Activated T-cell treated with anti-CD3 and anti-CD28 coated beads for 1 hour (primary cell): ENCODE measurements at regions not wholly inside any gene's neighbourhood (a gene's known extent, or its start where the extent isn't known, plus 50 kb on each side); places are given as distances from the start of the nearest gene placed in this dataset.

Experiments used
- DNase-seq: peaks from one replicate; pipeline ENCODE4 v3.0.0-alpha.2; 2020; ENCODE audit warnings: low read depth

GRCh38 chr22:48276994-48277867, 1514.8 kb downstream of the TBC1D22A start:
- DNase-seq = no peak

DNA sequence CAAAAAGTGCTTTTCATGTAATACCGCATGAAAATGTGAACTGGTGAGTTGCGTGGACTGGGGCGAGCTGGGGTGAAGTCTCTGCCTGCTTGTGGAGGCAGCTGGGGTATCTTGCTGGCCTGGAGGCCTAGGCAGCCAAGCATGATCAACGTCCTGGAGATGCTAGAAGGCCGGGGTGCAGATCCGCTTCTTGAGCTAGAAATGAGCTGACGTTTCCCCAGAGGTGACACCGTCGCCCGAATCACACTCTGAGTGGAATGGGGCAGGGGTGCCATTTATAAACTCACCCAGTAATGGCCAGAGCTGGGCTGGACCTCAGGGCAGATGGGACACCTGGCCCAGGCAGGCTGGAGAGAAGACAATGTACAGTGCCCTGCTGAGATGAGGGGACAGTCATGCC, 1513.0 kb downstream of the TBC1D22A start:
- DNase-seq = no peak

DNA sequence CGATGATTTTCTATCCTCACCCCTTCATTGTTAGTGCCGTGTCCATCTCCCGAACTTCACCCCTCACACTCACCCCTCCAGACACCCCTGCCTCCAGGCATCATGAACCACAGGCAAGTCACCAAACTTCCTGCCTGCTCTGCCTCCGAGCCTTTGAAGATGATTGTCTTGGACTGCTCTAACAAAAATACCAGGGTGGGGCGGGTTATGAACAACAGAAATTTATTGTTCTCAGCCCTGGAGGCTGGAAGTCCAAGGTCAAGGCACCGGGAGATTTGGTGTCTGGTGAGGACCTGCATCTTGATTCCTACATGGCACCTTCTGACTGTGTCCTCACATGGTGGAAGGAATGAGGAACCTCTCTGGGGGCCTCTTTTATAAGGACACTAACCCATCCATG, 1508.3 kb downstream of the TBC1D22A start:
- no peak for DNase-seq

DNA sequence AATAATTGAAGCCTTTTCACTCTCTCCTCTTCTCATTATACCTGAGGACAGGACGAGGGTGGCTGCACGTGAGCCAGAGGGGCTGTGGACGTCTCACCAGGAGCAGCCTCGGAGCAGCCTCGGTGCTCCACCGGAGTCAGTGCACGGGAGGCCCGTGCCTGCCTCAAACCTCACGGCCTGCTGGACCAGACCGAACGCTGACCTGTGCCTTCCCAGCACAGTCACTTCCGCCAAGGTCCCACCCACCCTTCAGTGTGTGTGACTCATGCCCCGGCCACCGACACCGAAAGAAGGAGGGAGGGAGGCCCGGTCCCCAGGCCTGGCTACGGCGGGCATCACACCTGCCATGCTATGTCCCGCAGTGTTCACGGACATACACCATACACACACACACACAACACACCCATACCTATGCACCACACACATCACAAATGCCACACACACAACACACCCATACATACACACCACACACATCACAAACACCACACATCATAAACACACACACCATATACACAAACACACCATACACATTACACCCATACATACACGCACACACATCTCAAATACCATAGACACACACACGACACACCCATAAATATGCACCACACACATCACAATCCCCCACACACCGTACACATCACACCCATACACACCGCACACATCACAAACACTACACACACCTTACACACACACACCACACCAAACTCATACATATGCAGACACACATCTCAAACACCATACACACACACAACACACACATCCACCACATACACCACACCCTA, 1506.5 kb downstream of the TBC1D22A start:
- DNase-seq = no peak

- no peak for DNase-seq
Observed at GRCh38 chr22:48268293-48268692, 1505.8 kb downstream of the TBC1D22A start.

DNA sequence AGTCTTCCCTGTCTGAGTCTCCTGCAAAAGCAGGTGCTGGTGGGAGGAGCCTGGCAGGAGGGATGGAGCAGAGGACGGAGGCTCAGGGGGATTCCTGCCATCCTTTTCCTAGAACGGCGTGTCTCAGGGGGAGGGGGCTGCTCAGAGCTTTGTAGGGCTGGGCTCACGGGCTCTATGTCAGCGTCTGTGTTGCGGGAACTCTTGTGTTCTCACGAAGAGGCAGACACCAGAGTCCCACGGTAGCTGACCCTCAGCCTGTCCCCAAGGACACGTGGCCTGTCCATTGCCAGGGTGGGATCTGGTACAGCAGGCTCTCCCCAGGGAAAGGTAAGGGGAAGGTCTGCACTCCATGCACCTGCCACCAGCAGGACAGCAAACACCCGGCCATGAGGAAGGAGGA, 1505.2 kb downstream of the TBC1D22A start:
- DNase-seq = no peak

DNA sequence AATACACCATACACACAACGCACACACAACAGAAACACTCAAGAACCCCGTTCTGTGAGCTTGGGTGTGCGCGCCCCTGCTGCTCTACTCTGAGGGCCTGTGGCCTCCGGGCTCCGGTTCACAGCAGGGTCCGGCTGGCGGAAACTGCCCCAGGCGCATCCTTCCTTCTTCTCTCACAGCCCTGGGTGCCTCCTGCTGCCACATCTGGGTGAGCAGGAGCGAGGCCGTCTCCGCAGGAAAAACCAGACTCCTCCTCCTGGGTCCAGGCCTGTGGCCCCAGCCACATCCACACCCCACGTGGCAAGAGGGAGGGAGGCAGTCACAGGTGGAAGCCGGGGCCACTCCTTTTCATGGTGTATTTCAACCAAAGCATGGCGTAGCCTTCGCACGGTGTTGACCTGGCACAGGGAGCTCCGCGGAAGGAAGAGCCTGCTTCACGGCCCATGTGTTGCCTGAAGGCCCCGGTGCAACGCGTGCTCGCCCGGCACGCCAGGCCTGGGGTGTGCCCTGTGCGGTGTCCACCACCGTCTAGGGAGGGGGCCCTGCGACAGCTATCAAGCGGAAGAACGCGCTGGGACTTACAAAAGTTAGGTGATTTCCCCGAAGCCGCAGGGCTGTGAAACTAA, 1502.7 kb downstream of the TBC1D22A start:
- DNase-seq = no peak

- no peak for DNase-seq
Observed at GRCh38 chr22:48264586-48264985, 1502.1 kb downstream of the TBC1D22A start.

GRCh38 chr22:48263791-48264351, 1501.4 kb downstream of the TBC1D22A start:
- DNase-seq = no peak

GRCh38 chr22:48263431-48263765, 1500.9 kb downstream of the TBC1D22A start:
- DNase-seq = no peak

GRCh38 chr22:48262596-48263430, 1500.4 kb downstream of the TBC1D22A start:
- no peak for DNase-seq

DNA sequence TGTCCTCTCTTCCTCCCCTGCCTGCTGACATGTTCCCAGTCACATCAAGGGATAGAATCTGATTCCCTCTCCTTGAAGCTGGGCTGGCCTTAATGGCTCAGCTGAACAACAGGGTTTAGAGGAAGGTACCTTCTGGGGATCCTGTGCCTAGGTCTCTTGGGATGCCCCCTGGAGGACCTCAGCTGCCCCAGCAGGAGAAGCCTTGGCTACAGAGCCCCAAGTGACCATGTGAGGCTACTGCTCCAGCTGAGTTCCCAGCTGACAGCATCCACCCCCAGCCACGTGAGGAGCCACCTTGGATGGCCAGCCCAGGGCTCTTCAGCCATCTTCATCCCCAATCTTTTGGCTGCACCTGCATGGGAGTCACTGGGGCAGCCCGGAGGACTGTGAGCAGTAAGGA, 1499.3 kb downstream of the TBC1D22A start:
- DNase-seq = no peak

DNA sequence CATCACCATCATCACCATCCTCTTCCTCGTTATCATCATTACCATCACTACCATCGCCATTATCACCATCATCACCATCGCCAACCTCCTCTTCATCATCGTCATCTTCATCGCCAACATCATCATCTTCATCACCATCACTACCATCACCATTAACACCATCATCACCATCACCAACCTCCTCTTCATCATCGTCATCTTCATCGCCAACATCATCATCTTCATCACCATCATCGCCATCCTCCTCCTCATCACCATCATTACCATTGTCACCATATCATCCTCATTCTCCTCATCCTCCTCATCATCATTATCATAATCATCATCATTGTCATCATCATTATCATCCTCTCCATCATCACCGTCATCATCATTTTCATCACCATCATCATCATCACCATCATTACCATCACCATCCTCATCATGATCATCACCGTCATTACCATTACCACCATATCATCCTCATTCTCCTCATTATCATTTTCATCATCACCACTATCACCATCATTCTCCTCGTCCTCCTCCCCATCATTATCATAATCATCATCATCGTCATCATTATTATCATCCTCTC, 1498.7 kb downstream of the TBC1D22A start:
- DNase-seq = no peak

GRCh38 chr22:48259991-48260670, 1497.7 kb downstream of the TBC1D22A start:
- DNase-seq = no peak

DNA sequence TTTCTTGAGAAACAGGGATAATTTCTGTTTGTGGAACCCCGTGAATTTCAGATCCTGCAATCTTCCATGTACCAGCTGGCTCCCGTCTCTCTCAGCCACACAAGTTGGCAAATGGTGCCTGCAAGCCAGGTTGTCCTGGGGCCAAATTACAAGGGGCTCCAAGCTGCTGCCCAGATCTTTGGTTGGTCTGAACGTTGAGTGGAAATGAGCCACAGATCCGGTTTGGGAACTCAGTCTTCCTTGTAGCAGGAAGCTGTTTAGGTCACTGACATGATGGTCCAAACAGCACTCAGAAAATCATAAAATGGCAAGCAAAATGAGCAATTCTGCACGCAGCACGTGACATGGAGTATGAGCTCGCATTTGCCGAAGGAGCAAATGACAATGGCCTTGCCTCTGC, 1496.4 kb downstream of the TBC1D22A start:
- DNase-seq = no peak

- no peak for DNase-seq
Observed at GRCh38 chr22:48258064-48258701, 1495.7 kb downstream of the TBC1D22A start.

GRCh38 chr22:48257685-48258055, 1495.2 kb downstream of the TBC1D22A start:
- DNase-seq = no peak

DNA sequence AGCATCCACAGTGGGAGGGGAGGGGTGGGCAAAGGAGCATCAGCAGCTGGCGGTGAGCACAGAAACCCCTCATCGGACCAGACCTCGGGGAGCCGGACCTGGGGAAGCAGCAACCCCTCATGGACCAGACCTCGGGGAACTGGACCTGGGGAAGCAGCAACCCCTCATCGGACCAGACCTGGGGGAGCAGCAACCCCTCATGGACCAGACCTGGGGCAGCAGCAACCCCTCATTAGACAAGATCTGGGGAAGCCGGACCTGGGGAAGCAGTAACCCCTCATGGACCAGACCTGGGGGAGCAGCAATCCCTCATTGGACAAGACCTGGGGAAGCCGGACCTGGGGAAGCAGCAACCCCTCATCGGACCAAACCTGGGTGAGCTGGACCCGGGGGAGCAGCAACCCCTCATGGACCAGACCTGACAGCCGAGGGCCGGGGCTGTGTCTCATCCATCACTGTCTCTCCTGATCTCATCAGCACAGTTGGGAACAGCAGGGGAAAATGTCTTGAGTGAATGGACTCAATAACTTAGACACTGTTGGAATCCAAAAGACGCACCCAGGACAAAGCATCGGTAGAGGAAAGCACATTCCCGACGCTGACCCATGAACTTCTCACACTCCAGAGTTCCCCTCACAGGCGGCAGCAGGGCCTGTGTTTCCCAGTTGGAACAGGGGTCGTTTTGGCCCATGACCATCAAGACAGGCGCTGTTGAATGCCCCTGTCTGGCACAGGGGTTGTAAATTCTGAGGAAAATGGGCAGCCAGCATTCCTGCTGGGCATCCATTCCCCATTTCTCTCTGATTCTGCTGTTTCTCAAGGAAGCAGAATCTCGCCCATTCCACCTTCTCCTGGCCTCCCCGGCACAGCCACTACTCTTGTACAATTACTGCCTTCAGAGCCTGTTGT, 1494.6 kb downstream of the TBC1D22A start:
- no peak for DNase-seq

GRCh38 chr22:48256041-48256739, 1493.7 kb downstream of the TBC1D22A start:
- DNase-seq = no peak
